HCT116 (cell line): ENCODE measurements at regions not wholly inside any gene's neighbourhood (a gene's known extent, or its start where the extent isn't known, plus 50 kb on each side); places are given as distances from the start of the nearest gene placed in this dataset.

Experiments
- ATAC-seq: fragments of 200-7000 bp; cut with Tn5 transposase; 2 replicates; pipeline ENCODE4 v1.9.1; 2020; ENCODE audit warnings: mild to moderate bottlenecking, moderate library complexity
- BruUV-seq: library from RNA; stranded (reverse); fragments of 400-500 nt; replicated peaks from 2 replicates; lab custom pipeline; 2021; lab: Mats Ljungman, UMichigan
- CTCF ChIA-PET: fragments of 300-600 bp; sonication (Branson Sonifier 250); formaldehyde crosslinking; loops from one replicate; lab custom pipeline; 2021; ENCODE audit warnings: antibody characterized with exemption; lab: Charles Lee
- POLR2A ChIA-PET: fragments of 300-600, 350-600 bp; sonication (Branson Sonifier 250); formaldehyde crosslinking; loops from one replicate; lab custom pipeline; 2021; ENCODE audit warnings: antibody characterized with exemption; lab: Charles Lee
- RAD21 ChIA-PET, 2 experiments: fragments of 300-600 bp; sonication (Branson Sonifier 250); formaldehyde crosslinking; loops; one replicate each; lab custom pipeline; 2023; ENCODE audit warnings: low total read pairs in 2 of 2; ENCODE audit not compliant: uncharacterized antibody in 2 of 2, unreplicated experiment in 2 of 2, low non-redundant PET in 1 of 2; lab: Charles Lee
- DNase-seq: peaks from one replicate; pipeline ENCODE4 v3.0.0-alpha.2; 2010; ENCODE audit warnings: low read depth, low spot score
- H2AFZ ChIP-seq: fragments of 200-600 bp; shearing (Covaris generic), sonication (generic); 2 replicates; pipeline ENCODE4 v1.6.1; 2017; ENCODE audit warnings: low read depth, mixed run types, mixed read lengths, antibody characterized with exemption, low read length; ENCODE audit not compliant: poor library complexity, severe bottlenecking
- H3K27ac ChIP-seq: 2 replicates; pipeline ENCODE4 v1.5.1; 2012; ENCODE audit warnings: low read depth, low read length
- H3K27me3 ChIP-seq: fragments of 200-600 bp; sonication (generic); 2 replicates; pipeline ENCODE4 v1.6.1; 2016; ENCODE audit warnings: mixed run types, low read length, mixed read lengths; ENCODE audit not compliant: insufficient read depth
- H3K36me3 ChIP-seq, 2 experiments: fragments of 200-500 bp in 1 of 2; fragments of 200-600 bp in 1 of 2; sonication (Bioruptor generic) in 1 of 2; sonication (generic) in 1 of 2; 2 replicates each; pipeline versions ENCODE4 v1.5.1 to v1.6.1; 2014 to 2016; ENCODE audit warnings: low read length in 2 of 2, inconsistent platforms in 1 of 2, mixed read lengths in 1 of 2, mixed run types in 1 of 2; ENCODE audit not compliant: insufficient read depth in 2 of 2, control insufficient read depth in 1 of 2
- H3K4me1 ChIP-seq, 2 experiments: fragments of 200-600 bp in 1 of 2; sonication (generic) in 1 of 2; 2 replicates each; pipeline versions ENCODE4 v1.5.1 to v1.6.1; 2012 to 2017; ENCODE audit warnings: low read length in 2 of 2, inconsistent platforms in 1 of 2, mild to moderate bottlenecking in 1 of 2, mixed read lengths in 1 of 2, mixed run types in 1 of 2, moderate library complexity in 1 of 2; ENCODE audit not compliant: insufficient read depth in 2 of 2, control insufficient read depth in 1 of 2
- H3K4me2 ChIP-seq: fragments of 200-600 bp; sonication (generic); 2 replicates; pipeline ENCODE4 v1.6.1; 2017; ENCODE audit warnings: mixed run types, low read length, mixed read lengths
- H3K4me3 ChIP-seq, 2 experiments: fragments of 200-600 bp in 1 of 2; sonication (generic) in 1 of 2; replicated peaks in 1 of 2; 2 replicates each; pipeline ENCODE4 v1.5.1; 2011 to 2016; ENCODE audit warnings: low read length in 2 of 2, control low read depth in 1 of 2, low read depth in 1 of 2, mild to moderate bottlenecking in 1 of 2, mixed read lengths in 1 of 2, mixed run types in 1 of 2
- H3K79me2 ChIP-seq: fragments of 200-600 bp; sonication (generic); 2 replicates; pipeline ENCODE4 v1.6.1; 2017; ENCODE audit warnings: mild to moderate bottlenecking, mixed run types, low read length, moderate library complexity, mixed read lengths; ENCODE audit not compliant: insufficient read depth
- H3K9ac ChIP-seq: fragments of 200-600 bp; sonication (generic); 2 replicates; pipeline ENCODE4 v1.6.1; 2016; ENCODE audit warnings: low read length, mixed read lengths
- H3K9me2 ChIP-seq: fragments of 200-600 bp; sonication (generic), shearing (Covaris generic); 2 replicates; pipeline ENCODE4 v1.6.1; 2017; ENCODE audit warnings: mixed run types, mild to moderate bottlenecking, moderate library complexity; ENCODE audit not compliant: insufficient read depth
- H3K9me3 ChIP-seq, 2 experiments: fragments of 200-500 bp in 1 of 2; fragments of 200-600 bp in 1 of 2; sonication (Bioruptor generic) in 1 of 2; sonication (generic) in 1 of 2; 2 replicates each; pipeline ENCODE4 v1.6.1; 2014 to 2017; ENCODE audit warnings: low read length in 2 of 2, mixed read lengths in 2 of 2, inconsistent platforms in 1 of 2, low read depth in 1 of 2, mild to moderate bottlenecking in 1 of 2, mixed run types in 1 of 2, moderate library complexity in 1 of 2; ENCODE audit not compliant: control insufficient read depth in 1 of 2, insufficient read depth in 1 of 2
- H4K20me1 ChIP-seq: fragments of 200-600 bp; sonication (generic), shearing (Covaris generic); 2 replicates; pipeline ENCODE4 v1.6.1; 2017; ENCODE audit warnings: mixed run types, mild to moderate bottlenecking, moderate library complexity; ENCODE audit not compliant: insufficient read depth
- CBX3 ChIP-seq: IDR thresholded peaks from 2 replicates; pipeline ENCODE4 v1.6.1; 2012; ENCODE audit warnings: low read depth
- CEBPB ChIP-seq: IDR thresholded peaks from 2 replicates; pipeline ENCODE4 v1.6.1; 2012; ENCODE audit warnings: low read depth
- EGR1 ChIP-seq: IDR thresholded peaks from 2 replicates; pipeline ENCODE4 v1.6.1; 2012; ENCODE audit warnings: low read depth
- ELF1 ChIP-seq: IDR thresholded peaks from 2 replicates; pipeline ENCODE4 v1.6.1; 2012; ENCODE audit warnings: low read depth, borderline replicate concordance
- EZH2 ChIP-seq: fragments of 200-600 bp; sonication (generic); IDR thresholded peaks from 2 replicates; pipeline ENCODE4 v1.6.1; 2017; ENCODE audit warnings: antibody characterized with exemption, mixed run types
- EZH2phosphoT487 ChIP-seq: fragments of 200-600 bp; IDR thresholded peaks from 2 replicates; pipeline ENCODE4 v1.6.1; 2018; ENCODE audit warnings: antibody characterized with exemption, borderline replicate concordance
- FOSL1 ChIP-seq: IDR thresholded peaks from 2 replicates; pipeline ENCODE4 v1.6.1; 2012; ENCODE audit warnings: low read depth
- JUND ChIP-seq: IDR thresholded peaks from 2 replicates; pipeline ENCODE4 v1.6.1; 2012
- MAX ChIP-seq: IDR thresholded peaks from 2 replicates; pipeline ENCODE4 v1.6.1; 2012
- POLR2AphosphoS5 ChIP-seq: IDR thresholded peaks from 2 replicates; pipeline ENCODE4 v1.6.1; 2011; ENCODE audit warnings: mild to moderate bottlenecking, low read depth, low read length, moderate library complexity
- RAD21 ChIP-seq: IDR thresholded peaks from 2 replicates; pipeline ENCODE4 v1.6.1; 2012; ENCODE audit warnings: low read depth, mild to moderate bottlenecking
- REST ChIP-seq: IDR thresholded peaks from 2 replicates; pipeline ENCODE4 v1.6.1; 2012; ENCODE audit warnings: low read depth
- SIN3A ChIP-seq: IDR thresholded peaks from 2 replicates; pipeline ENCODE4 v1.6.1; 2012; ENCODE audit warnings: low read depth
- SP1 ChIP-seq: IDR thresholded peaks from 2 replicates; pipeline ENCODE4 v1.6.1; 2012; ENCODE audit warnings: low read depth
- SRF ChIP-seq: IDR thresholded peaks from 2 replicates; pipeline ENCODE4 v1.6.1; 2012; ENCODE audit warnings: low read depth
- TCF7L2 ChIP-seq: IDR thresholded peaks from 2 replicates; pipeline ENCODE4 v1.7.0; 2011; ENCODE audit warnings: borderline replicate concordance, inconsistent platforms; ENCODE audit not compliant: insufficient read depth, insufficient read length; ENCODE audit errors: extremely low read depth
- ZBTB33 ChIP-seq: IDR thresholded peaks from 2 replicates; pipeline ENCODE4 v1.6.1; 2011; ENCODE audit warnings: mild to moderate bottlenecking, low read length, moderate library complexity; ENCODE audit not compliant: insufficient replicate concordance; ENCODE audit errors: extremely low read depth
- ZFX ChIP-seq: fragments of 450-650 bp; IDR thresholded peaks from 2 replicates; pipeline ENCODE4 v1.6.1; 2017
- ZNF274 ChIP-seq: fragments of 200-500 bp; sonication (Bioruptor generic); IDR thresholded peaks from 2 replicates; pipeline ENCODE4 v1.6.1; 2014; ENCODE audit warnings: mild to moderate bottlenecking, low read depth, low read length, inconsistent platforms
- intact Hi-C: fragments of 100-400 bp; cut with micrococcal nuclease; formaldehyde crosslinking; loops from 2 replicates; pipeline ENCODE4 v1.10.0; 2022

GRCh38 chr19:29048873-29049272, 164.1 kb downstream of the UQCRFS1 start:
- Histone ChIP-seq H3K4me1 (no peaks in the 10 kb centered on the region), H3K4me2 (no peak overlapping the region), H3K9ac (no peak overlapping the region), H2AFZ (no peak overlapping the region), H3K9me2 (no peaks in the 10 kb centered on the region), H3K27me3 (no peaks in the 10 kb centered on the region), H3K79me2 (no peaks in the 10 kb centered on the region), H3K36me3 (no peaks in the 10 kb centered on the region), H3K4me3 (no peak overlapping the region), H3K27ac (no peak overlapping the region), H3K9me3 (peaks cover 0 to 7% of the 10 kb centered on the region in 2 experiments; a peak in 2 of 4 replicates), H4K20me1 (no peaks in the 10 kb centered on the region)
- TF ChIP-seq JUND: no peak
- TF ChIP-seq RAD21: no peak
- TF ChIP-seq EZH2: no peak
- no peak for TF ChIP-seq CEBPB
- TF ChIP-seq SRF: no peak
- TF ChIP-seq TCF7L2: no peak
- no peak for TF ChIP-seq ZNF274
- no peak for TF ChIP-seq ELF1
- TF ChIP-seq ZFX: no peak
- TF ChIP-seq MAX: no peak
- no peak for TF ChIP-seq ZBTB33
- TF ChIP-seq EZH2phosphoT487: no peak
- TF ChIP-seq SP1: no peak
- no peak for TF ChIP-seq FOSL1
- TF ChIP-seq SIN3A: no peak
- no peak for TF ChIP-seq POLR2AphosphoS5
- no peak for TF ChIP-seq EGR1
- no peak for TF ChIP-seq REST
- TF ChIP-seq CBX3: no peak
- ChIA-PET CTCF (no interaction called here), RAD21 (no interaction called here), POLR2A (no interaction called here)
- intact Hi-C loops: no loop called here
- no TSS peak for BruUV-seq
- DNase-seq (no peak), ATAC-seq (no peak)
